Spleen (tissue), 7 donors: ENCODE measurements at regions not wholly inside any gene's neighbourhood (a gene's known extent, or its start where the extent isn't known, plus 50 kb on each side); places are given as distances from the start of the nearest gene placed in this dataset.

Experiments used
- CTCF ChIP-seq, 11 experiments: fragments of 200-600 bp in 7 of 11; fragments of 450-650 bp in 4 of 11; sonication (generic) in 4 of 11; IDR thresholded peaks in 8 of 11; conservative IDR thresholded peaks in 3 of 11; 1 replicate in 7 of 11; 2 replicates in 4 of 11; pipeline versions ENCODE4 v1.4.0 to v1.8.0; 2016 to 2021; ENCODE audit warnings: antibody characterized with exemption in 11 of 11, inconsistent platforms in 4 of 11, mild to moderate bottlenecking in 1 of 11
- POLR2A ChIP-seq, 3 donors: fragments of 450-650 bp; IDR thresholded peaks; one replicate each; pipeline ENCODE4 v1.5.1; 2017; ENCODE audit warnings: antibody characterized with exemption in 3 of 3, mild to moderate bottlenecking in 1 of 3
- POLR2AphosphoS5 ChIP-seq, 3 donors: sonication (generic); formaldehyde crosslinking; IDR thresholded peaks; one replicate each; pipeline ENCODE4 v1.5.1; 2017; ENCODE audit warnings: antibody characterized with exemption in 3 of 3
- donor health status: DM: no; HTN: no; CAD: no; lungs with moderate emphysema.
- donor health status: DM: no; HTN: no; CAD: no.
- donor health status: DM: no; HTN: no; CAD: no.

GRCh38 chr17:6244796-6245195 is 174.6 kb downstream of the WSCD1 start:
- TF ChIP-seq POLR2AphosphoS5 (IDR thresholded peaks at IDR 0.05) (no peak), POLR2A (IDR thresholded peaks at IDR 0.05) (no peak), CTCF (IDR thresholded peaks at IDR 0.05 in 8 of 11, conservative IDR thresholded peaks at IDR 0.05 in 3 of 11) (no peak)
